ENCODE measurements at regions not wholly inside any gene's neighbourhood (a gene's known extent, or its start where the extent isn't known, plus 50 kb on each side); places are given as distances from the start of the nearest gene placed in this dataset.

DNA sequence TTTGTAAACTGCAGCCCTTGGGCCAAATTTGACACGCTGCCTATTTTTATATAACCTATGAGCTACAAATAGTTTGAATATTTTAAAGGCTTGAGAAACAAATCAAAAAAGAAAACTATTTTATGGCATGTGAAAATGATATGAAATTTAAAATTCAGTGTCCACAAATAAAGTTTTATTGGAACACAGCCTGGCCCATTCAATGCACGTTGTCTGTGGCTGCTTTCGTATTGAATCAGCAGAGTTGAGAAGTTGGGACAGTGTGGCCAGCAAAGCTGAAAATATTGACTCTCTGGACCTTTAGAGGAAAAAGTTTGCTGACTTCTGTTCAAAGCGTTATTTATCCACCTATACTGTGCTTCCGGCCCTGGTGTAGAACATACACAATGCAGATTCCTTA is 654.2 kb downstream of the MED13L start:
- DNase-seq (ENCODE audit: low spot score): no peak
- TF ChIP-seq, protein P1, sequence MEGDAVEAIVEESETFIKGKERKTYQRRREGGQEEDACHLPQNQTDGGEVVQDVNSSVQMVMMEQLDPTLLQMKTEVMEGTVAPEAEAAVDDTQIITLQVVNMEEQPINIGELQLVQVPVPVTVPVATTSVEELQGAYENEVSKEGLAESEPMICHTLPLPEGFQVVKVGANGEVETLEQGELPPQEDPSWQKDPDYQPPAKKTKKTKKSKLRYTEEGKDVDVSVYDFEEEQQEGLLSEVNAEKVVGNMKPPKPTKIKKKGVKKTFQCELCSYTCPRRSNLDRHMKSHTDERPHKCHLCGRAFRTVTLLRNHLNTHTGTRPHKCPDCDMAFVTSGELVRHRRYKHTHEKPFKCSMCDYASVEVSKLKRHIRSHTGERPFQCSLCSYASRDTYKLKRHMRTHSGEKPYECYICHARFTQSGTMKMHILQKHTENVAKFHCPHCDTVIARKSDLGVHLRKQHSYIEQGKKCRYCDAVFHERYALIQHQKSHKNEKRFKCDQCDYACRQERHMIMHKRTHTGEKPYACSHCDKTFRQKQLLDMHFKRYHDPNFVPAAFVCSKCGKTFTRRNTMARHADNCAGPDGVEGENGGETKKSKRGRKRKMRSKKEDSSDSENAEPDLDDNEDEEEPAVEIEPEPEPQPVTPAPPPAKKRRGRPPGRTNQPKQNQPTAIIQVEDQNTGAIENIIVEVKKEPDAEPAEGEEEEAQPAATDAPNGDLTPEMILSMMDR (IDR thresholded peaks at IDR 0.05): no peak
- ATAC-seq (ENCODE audit: low FRiP score): no peak

DNA sequence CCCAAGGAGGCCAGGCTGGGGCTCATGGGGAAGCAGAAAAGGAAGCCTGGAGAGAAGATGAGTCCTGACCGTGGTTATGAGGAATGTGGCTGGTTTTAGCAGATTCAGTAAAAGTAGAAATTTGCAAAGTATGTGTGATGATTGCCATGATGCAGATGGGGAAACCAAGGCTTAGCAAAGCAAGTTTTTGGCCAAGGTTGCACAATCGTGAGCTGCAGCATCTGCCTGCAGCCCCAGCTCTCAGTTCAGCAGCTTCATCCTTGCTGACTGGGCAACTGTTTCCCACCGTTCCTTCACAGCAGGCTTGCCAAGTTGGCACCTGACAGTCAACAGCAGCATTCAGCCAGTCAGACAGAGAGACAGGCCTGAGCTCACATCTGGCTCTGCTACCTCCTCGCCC is 656.7 kb downstream of the MED13L start:
- ATAC-seq (ENCODE audit: low FRiP score) (no peak), DNase-seq (ENCODE audit: low spot score) (no peak)
- TF ChIP-seq, protein P1 (IDR thresholded peaks at IDR 0.05): no peak

DNA sequence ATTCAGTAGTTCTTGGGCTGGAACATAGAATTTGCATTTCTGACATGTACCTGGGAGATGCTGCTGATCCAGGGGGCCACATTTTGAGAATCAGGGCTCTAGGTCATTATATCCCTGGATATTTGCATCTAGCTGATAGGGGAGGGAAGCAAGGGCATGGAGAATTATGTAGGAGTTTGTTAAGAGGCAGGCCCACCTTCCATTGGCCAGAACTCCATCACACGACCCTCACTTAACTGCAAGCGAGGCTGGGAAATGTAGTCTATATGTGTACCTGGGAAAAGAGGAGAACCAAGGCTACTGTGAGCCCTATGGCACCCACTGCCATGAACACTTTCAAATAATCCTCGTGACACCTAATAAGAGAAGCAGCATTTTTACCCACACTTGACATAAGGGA is 657.6 kb downstream of the MED13L start:
- ATAC-seq (ENCODE audit: low FRiP score) (no peak), DNase-seq (ENCODE audit: low spot score) (no peak)
- TF ChIP-seq, protein P1 (IDR thresholded peaks at IDR 0.05): no peak

GRCh38 chr12:115619061-115619460 is 658.4 kb downstream of the MED13L start:
- TF ChIP-seq, protein P1 (IDR thresholded peaks at IDR 0.05): no peak
- DNase-seq (ENCODE audit: low spot score) (no peak), ATAC-seq (ENCODE audit: low FRiP score) (no peak)

DNA sequence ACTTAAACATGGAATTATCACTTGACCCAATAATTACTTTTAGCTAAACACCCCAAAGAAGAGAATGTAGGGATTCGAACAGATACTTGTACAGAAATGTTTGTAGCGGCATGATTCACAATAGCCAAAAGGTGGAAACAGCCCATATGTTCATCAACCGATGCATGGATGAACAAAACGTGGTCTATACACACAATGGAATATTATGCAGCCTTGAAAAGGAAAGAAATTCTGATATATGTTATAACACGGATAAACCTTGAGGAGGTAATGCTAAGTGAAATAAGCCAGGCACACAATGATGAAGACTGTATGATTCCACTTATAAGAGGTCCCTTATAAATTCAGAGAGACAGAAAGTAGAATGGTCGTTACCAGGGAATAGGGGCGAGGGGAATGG is 659.4 kb downstream of the MED13L start:
- TF ChIP-seq, protein P1 (IDR thresholded peaks at IDR 0.05): no peak
- DNase-seq (ENCODE audit: low spot score) (no peak), ATAC-seq (ENCODE audit: low FRiP score) (no peak)

- ATAC-seq (ENCODE audit: low FRiP score) (no peak), DNase-seq (ENCODE audit: low spot score) (no peak)
- TF ChIP-seq, protein P1 (IDR thresholded peaks at IDR 0.05): no peak
Observed at GRCh38 chr12:115617391-115617790, 660.1 kb downstream of the MED13L start.

- no peak for DNase-seq (ENCODE audit: low spot score)
- TF ChIP-seq, protein P1 (IDR thresholded peaks at IDR 0.05): no peak
- ATAC-seq (ENCODE audit: low FRiP score): no peak
Observed at GRCh38 chr12:115611477-115611876, 666.0 kb downstream of the MED13L start.

Measured in omental fat pad (tissue), 3 donors.